NCI-H2029 treated with DMSO at 0.1 percent for 48 hours (cell line): ENCODE measurements at regions not wholly inside any gene's neighbourhood (a gene's known extent, or its start where the extent isn't known, plus 50 kb on each side); places are given as distances from the start of the nearest gene placed in this dataset.

Source experiments
- DNase-seq: peaks from one replicate; lab custom pipeline; 2025; lab: John Stamatoyannopoulos, UW

GRCh38 chr3:117556646-117557407, 847.2 kb downstream of the TUSC7 start:
- no peak for DNase-seq

DNA sequence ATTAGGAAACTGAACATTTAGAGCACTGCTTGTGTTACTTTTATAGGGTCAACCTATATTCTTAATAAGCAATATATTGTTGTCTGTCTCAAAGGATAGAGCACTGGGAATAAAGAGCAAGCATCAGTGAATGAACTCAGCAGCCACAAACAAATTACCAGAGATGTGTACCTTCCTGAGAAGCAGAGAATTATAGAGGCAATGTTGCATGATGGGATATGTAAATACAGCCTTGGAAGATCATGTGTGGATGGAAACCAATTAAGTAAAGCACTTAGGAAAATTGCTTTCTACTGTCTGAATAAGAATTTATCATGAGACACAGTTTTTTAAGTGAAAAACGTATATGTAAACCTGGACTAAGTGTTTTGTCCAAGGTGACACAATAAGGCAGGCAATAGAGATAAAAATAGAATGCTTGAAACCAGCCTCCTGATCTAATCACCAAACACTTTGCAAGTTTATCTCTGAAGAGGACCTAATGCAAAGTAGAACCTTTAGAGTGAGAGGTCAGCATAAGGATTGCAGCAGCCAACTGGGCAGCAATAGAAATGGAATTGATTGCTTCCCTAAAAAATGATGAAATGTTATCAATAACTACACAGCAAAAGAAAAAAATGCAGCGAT, 848.0 kb downstream of the TUSC7 start:
- no peak for DNase-seq

DNA sequence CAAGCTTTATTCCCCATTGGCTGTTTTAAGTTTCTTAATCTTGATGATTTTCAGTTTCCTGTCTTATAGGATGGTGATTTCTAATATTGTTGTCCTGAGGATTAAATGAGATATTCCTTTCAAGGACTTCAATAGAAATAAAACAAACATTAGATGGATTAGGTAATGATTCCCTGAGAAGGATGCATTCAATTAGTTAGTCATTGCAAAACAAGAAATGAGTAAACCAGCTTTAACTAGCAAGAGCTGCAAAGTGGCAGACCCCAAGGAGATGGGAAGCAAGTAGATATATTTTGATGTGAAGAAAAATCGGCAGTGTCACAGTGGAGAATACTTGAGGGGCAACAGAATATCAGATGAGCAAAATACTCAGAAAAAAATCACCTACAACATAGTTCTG, 849.1 kb downstream of the TUSC7 start:
- no peak for DNase-seq

DNA sequence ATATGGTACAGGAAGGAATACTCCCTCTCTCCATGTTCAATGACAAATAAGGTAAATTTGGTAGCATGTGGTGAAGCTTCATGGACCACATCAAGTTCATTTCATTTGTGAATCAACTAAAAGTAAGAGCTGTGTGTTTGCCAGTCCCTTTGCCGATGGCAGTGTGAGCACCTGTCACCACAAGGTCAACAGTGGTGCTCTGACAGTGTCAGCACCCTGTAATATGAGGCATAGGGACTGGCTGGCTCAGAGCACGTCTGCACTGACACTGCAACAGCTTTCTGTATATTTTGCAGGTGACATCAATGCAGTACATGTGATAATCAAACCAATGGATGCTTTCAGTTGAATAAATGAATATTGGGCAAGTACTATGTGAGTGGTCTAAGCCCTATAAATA, 852.4 kb downstream of the TUSC7 start:
- no peak for DNase-seq

GRCh38 chr3:117563063-117563462, 853.5 kb downstream of the TUSC7 start:
- no peak for DNase-seq

DNA sequence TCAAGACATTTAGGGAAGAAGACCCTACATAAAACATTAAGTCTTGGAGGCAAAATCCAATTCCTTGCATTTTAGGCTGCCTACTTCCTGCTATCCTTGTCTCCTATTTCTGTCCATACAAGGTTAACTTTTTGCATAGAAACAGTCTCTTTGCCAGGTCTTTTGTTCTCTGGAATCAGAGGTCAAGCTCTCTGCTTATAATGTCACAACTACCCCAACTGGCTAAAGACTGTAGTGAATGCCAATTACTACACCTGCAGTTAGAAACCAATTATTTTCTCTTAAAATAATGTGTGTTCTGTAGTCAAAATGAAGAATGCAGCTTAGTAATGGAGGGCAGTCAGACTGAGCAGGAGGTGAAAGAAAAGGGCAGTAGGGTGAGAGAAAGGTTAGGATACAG, 856.2 kb downstream of the TUSC7 start:
- no peak for DNase-seq

- no peak for DNase-seq
These were observed 857.3 kb downstream of the TUSC7 start for GRCh38 chr3:117566926-117567325.

- DNase-seq: no peak
These were observed 857.8 kb downstream of the TUSC7 start for GRCh38 chr3:117567382-117567781.

- DNase-seq: no peak
These were observed 858.3 kb downstream of the TUSC7 start for GRCh38 chr3:117567906-117568305.

DNA sequence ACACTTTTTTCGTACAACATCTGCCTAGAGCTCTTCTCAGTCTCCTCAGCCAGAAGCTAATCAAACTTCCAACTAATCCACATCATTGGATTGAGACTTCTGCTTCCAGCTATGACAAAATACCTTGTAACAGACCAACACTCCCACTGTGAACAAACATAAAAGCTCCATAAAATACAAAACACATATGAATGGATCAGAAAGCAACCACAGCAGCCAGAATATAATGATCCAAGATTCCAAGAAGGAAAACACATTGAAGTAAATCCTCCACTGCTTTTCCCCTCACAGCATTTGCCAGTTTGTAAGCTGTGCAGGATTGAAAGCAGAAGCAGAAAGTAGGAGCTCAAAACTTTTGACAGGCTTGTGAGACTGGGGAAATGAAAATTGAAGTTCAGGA, 863.2 kb downstream of the TUSC7 start:
- no peak for DNase-seq

- no peak for DNase-seq
These were observed 871.2 kb downstream of the TUSC7 start for GRCh38 chr3:117580806-117581205.

DNA sequence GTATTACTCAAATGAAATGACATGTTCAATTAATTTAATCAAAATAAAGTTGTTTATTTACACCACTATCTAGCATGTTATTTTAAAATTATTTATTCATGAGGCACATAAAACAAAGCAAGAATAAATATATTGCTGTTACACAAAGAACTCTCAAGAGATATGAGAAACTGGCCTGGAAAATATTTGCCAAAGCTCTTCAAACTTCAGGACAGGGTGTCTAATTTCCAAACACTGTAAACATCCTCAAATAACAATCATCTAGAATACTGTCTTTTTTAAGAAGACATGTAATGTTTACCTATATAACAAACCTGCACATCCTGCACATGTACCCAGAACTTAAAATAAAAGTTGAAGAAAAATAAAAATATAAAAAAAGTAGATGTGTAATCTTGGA, 876.6 kb downstream of the TUSC7 start:
- DNase-seq: peak; percentile 18

DNA sequence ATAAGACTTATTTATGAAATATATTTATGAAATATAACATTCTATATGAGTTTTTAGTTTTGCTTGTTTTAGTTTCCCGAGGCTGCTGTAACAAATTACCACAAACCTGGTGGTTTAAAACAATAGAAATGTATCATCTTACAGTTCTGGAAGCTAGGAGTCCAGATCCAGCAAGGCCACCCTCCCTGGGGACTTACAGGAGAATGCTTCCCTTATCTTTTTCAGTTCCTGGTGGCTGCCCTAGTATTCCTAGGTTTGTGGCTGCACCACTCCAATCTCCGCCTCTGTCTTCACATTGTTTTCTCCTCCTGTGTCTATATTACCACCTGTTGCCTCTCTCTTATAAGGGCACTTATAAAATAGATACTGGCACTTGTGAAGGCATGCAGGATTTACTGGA, 877.8 kb downstream of the TUSC7 start:
- DNase-seq: peak; percentile 56

GRCh38 chr3:117589454-117589853, 879.9 kb downstream of the TUSC7 start:
- peak; percentile 73 for DNase-seq

- no peak for DNase-seq
These were observed 886.0 kb downstream of the TUSC7 start for GRCh38 chr3:117595615-117596014.

- no peak for DNase-seq
These were observed 886.9 kb downstream of the TUSC7 start for GRCh38 chr3:117596503-117596902.

DNA sequence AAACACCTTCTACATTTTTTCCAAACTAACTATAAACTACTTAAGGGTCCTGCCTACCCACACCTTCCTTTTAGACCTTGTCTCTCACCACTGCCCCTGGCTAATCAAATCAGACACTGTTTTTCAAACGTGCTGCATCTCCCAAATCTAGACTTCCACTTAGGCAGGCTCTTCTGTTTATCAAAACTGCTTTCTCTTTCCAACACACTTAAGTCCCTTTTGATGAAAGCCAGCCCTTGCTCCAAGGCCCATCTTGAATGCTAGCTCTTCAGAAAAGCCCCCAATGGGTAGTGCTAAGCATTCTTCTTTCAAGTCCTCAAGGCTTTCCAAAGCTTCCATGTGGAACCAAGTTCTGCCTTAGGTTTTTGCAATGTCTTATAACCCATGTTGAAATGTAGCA, 888.3 kb downstream of the TUSC7 start:
- DNase-seq: no peak

- no peak for DNase-seq
These were observed 890.5 kb downstream of the TUSC7 start for GRCh38 chr3:117600112-117600511.

DNA sequence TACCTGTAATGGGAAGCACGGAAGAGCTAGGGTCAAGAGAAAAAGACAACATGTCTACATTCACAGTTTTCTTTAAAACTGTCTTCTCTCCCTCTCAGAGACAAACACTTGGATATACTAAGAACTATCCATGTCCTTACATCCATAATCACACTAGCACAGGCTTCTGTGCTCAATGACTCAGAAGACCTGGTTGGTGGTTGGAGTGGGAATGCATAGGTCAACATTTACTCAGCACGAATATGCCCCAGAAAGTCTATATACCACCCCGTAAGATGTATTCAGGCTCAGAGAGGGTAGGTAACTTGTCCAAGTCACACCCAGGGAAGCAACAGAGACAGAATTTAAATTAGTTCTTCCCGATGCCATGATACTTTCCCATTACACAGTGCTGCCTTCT, 891.1 kb downstream of the TUSC7 start:
- DNase-seq: no peak

- DNase-seq: no peak
These were observed 892.6 kb downstream of the TUSC7 start for GRCh38 chr3:117602058-117602644.

DNA sequence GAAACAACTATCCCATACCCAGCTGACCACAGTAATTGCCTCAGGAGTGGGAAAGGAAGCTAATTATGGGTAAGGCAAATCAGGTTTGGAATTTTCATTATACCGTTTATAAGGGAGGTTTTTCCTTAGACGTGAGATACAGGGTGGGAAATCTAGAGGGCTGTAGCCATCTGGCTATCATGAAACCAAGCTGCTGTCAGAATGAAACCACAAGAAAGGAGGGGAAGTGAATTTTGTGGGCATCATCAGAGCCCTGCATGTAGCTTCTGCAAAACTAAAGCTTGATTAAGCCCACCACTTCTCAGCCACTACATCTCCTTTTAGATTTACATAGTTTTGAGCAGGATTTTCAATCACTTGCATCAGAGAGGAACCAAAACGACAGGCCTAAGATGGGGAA, 893.5 kb downstream of the TUSC7 start:
- no peak for DNase-seq

DNA sequence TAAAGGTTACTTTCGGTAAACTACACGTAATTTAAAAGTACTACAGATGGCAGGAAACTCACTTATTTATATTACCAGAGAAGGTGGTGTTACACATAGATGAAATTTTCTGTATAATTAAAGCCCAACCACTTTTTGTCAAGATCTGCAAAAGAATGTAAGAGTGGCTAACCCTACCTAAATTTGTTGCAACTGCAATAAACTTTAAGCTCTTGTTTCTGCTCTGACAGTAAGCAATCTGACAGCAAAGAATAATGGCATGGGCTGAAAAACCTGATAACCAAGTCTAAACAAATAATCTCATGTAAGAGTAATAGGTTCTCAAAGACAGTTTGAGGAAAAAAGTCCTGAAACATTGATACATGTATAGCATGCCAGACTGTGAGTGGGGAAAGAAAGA, 897.3 kb downstream of the TUSC7 start:
- DNase-seq: no peak

DNA sequence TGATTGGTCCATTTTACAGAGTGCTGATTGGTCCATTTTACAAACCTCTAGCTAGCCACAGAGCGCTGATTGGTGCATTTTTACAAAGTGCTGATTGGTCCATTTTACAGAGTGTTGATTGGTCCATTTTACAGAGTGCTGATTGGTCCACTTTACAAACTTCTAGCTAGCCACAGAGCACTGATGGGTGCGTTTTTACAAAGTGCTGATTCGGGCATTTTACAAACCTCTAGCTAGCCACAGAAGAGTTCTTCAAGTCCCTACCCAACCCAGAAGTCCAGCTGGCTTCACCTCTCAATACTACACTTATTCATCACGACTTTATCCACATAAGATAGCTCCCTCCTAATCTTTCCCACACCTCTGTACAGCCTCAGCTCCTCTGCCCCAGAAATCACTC, 899.8 kb downstream of the TUSC7 start:
- DNase-seq: no peak

- no peak for DNase-seq
These were observed 900.6 kb downstream of the TUSC7 start for GRCh38 chr3:117610156-117610555.
